ENCODE measurements at regions not wholly inside any gene's neighbourhood (a gene's known extent, or its start where the extent isn't known, plus 50 kb on each side); places are given as distances from the start of the nearest gene placed in this dataset.
A peak's percentile ranks its signal among the peaks of the same experiment; 100 is the strongest.
"Not testable (repeated sequence)": the region's sequence is repeated elsewhere in the genome, so short reads cannot be mapped to it uniquely, and the experiment has no call there.

GRCh38 chr3:177364236-177364635 is 167.0 kb upstream of the TBL1XR1 start:
- TF ChIP-seq ZNF396 (CRISPR knock-in tag; IDR thresholded peaks at IDR 0.05; ENCODE audit: borderline replicate concordance) (no peak), NFYB (CRISPR knock-in tag; conservative IDR thresholded peaks at IDR 0.05; ENCODE audit: low read depth) (no peak), AR (CRISPR knock-in tag; IDR thresholded peaks at IDR 0.05) (no peak), NR1H2 (CRISPR knock-in tag; IDR thresholded peaks at IDR 0.05) (no peak), ZNF423 (CRISPR knock-in tag; IDR thresholded peaks at IDR 0.05) (no peak), ESRRA (CRISPR knock-in tag; IDR thresholded peaks at IDR 0.05; ENCODE audit: borderline replicate concordance) (no peak), FOXP1 (CRISPR knock-in tag; IDR thresholded peaks at IDR 0.05; ENCODE audit: borderline replicate concordance) (no peak), CDX4 (CRISPR knock-in tag; IDR thresholded peaks at IDR 0.05; ENCODE audit: borderline replicate concordance) (no peak), FOXJ3 (CRISPR knock-in tag; IDR thresholded peaks at IDR 0.05; ENCODE audit: borderline replicate concordance) (no peak), MAX (CRISPR knock-in tag; IDR thresholded peaks at IDR 0.05) (no peak), ELF4 (CRISPR knock-in tag; IDR thresholded peaks at IDR 0.05; ENCODE audit: low read depth) (no peak), SMAD4 (CRISPR knock-in tag; IDR thresholded peaks at IDR 0.05) (no peak), GTF2I (CRISPR knock-in tag; conservative IDR thresholded peaks at IDR 0.05) (no peak), STAT6 (CRISPR knock-in tag; conservative IDR thresholded peaks at IDR 0.05; ENCODE audit: low read depth) (no peak), CREB1 (CRISPR knock-in tag; IDR thresholded peaks at IDR 0.05) (no peak), HMGXB4 (CRISPR knock-in tag; IDR thresholded peaks at IDR 0.05) (no peak), IRF2 (CRISPR knock-in tag; IDR thresholded peaks at IDR 0.05; ENCODE audit: borderline replicate concordance, low read depth) (no peak), ZNF232 (CRISPR knock-in tag; IDR thresholded peaks at IDR 0.05) (no peak), ZBTB21 (CRISPR knock-in tag; IDR thresholded peaks at IDR 0.05; ENCODE audit: borderline replicate concordance) (no peak)
- Mint-ChIP-seq H3K27me3 (ENCODE audit: low read depth) (peaks cover 3% of the 10 kb centered on the region; the same call in 1 of the 2 replicates), H3K9me3 (no peaks in the 10 kb centered on the region), H3K27ac (no peak overlapping the region), H3K4me1 (peaks cover 26% of the 10 kb centered on the region), H3K36me3 (no peaks in the 10 kb centered on the region), H3K4me3 (no peak overlapping the region)
- no peak for DNase-seq (ENCODE audit: low spot score)
- ChIA-PET POLR2A (no interaction called here), CTCF (no interaction called here)
- ATAC-seq = no peak

- H3K27me3 Mint-ChIP-seq (ENCODE audit: low read depth); DNase-seq (ENCODE audit: low spot score); H3K9me3 Mint-ChIP-seq; POLR2A ChIA-PET; H3K36me3 Mint-ChIP-seq; ATAC-seq; CTCF ChIA-PET; H3K27ac Mint-ChIP-seq; H3K4me3 Mint-ChIP-seq: not testable (repeated sequence)
- peak; percentile 53; the same call in 1 of the 2 replicates for TF ChIP-seq ZNF317 (CRISPR knock-in tag; IDR thresholded peaks at IDR 0.05; ENCODE audit: borderline replicate concordance, low read depth)
- peaks cover 19% of the 10 kb centered on the region for H3K4me1 Mint-ChIP-seq
These were observed 168.0 kb upstream of the TBL1XR1 start for GRCh38 chr3:177365294-177365693.
